ENCODE measurements at regions not wholly inside any gene's neighbourhood (a gene's known extent, or its start where the extent isn't known, plus 50 kb on each side); places are given as distances from the start of the nearest gene placed in this dataset.

DNA sequence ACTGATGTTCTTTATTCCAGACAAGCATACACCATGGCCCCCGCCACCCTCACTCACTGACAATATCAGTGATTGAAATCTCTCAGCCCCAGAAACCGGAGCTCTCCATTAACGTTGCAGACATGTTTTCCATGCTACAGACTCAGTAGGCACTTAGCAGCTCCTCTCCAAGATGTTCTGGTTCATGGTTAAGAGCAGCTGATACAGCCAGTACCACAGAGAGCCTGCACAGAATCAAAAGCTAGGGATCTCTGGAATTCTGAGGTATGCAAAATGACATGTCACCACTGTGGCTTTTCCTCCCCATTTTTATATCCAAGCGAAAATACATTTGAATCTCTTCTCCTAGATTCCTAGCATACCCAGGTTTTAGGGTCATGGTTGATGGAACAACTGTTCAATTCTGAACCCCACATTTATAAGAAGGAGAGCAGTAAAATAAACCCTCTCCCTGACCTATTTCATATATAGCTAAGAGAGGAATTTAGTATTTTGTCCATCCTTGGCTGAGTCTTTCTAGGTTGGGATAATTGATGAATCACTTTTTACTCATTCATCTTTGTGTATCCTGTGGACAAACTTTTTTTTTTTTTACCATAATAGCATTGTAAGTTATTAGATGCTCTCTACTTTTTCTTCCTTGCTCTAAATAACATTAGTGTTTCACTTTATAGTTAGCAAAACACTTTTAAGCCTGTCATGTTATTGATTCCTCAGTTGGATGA lies 488.4 kb upstream of the PIK3C3 start:
- TF ChIP-seq EZH2phosphoT487 (IDR thresholded peaks at IDR 0.05; ENCODE audit: borderline replicate concordance, low read length) = no peak
- TF ChIP-seq CTCF (conservative IDR thresholded peaks at IDR 0.05; ENCODE audit: low read depth, low read length) = no peak
- TF ChIP-seq EZH2 (IDR thresholded peaks at IDR 0.05; ENCODE audit: low read length, unreplicated experiment) = no peak
